HG03432 (cell line): ENCODE measurements at regions not wholly inside any gene's neighbourhood (a gene's known extent, or its start where the extent isn't known, plus 50 kb on each side); places are given as distances from the start of the nearest gene placed in this dataset.
"Not testable (repeated sequence)": the region's sequence is repeated elsewhere in the genome, so short reads cannot be mapped to it uniquely, and the experiment has no call there.

ENCODE experiments used
- ATAC-seq: cut with Tn5 transposase; IDR thresholded peaks from one replicate; pipeline ENCODE4 v1.9.1; 2021; ENCODE audit warnings: mild to moderate bottlenecking, moderate library complexity; ENCODE audit not compliant: unreplicated experiment

DNA sequence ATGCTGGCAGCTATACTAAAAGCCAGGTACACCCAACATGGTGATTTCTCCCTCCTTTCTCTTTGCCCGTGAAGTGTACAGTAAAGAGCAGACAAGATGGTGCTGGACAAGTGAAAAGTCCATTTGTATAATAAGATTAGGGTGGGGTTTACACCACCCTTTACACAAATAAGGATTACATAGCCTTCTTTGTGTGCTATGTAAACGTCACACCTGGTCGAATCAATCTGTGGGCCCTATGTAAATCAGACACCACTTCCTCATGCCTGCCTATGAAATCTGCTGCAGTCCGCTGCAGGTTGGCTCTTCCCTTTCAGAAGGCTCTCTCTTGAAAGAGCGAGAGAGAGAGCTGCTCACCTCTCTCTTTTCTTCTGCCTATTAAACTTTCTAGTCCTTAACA lies 1054.3 kb upstream of the SLC39A10 start:
- ATAC-seq: no peak

DNA sequence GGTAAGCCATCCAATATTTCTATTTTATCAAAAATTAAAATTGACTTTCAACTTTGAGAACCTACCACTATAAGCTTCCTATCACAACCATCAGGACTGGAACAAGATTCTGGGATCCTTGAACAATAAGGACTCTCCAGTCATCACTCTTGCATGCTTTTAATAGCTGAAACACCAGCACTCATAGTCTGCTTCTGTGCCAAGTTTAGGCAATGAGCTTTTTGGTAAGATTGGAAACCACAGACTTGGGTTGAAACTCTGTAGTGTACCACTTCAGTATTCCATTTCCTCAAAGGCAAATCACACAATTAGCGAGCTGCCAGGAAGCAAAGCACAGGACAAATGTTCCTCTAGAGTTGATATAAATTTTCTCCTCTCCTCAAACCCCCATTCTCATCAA lies 1065.8 kb upstream of the SLC39A10 start:
- ATAC-seq: no peak

DNA sequence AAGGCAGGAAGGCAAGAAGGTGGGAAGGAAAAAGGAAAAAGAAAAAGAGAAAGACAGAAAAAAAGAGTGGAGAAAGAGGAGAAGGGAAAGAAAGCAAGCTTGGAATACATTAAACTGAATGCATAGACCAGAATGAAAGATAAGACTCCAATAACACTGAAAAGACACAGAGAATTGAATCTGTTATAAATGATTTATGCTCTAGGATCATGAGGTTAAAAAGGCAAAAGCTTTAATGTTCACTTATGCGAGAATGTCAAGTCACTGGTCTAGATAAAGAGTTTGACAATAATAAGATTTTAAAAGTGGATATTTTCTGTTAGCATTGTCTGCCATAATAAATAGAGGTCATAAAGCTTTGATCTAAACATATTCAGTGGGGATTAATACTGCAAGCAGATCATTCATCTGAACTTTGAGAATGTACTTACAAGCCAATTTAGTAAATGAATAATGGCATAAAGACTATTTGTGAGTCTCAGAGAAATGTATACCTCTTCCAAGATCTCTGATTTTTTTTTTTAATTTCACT lies 1069.2 kb upstream of the SLC39A10 start:
- ATAC-seq: no peak

DNA sequence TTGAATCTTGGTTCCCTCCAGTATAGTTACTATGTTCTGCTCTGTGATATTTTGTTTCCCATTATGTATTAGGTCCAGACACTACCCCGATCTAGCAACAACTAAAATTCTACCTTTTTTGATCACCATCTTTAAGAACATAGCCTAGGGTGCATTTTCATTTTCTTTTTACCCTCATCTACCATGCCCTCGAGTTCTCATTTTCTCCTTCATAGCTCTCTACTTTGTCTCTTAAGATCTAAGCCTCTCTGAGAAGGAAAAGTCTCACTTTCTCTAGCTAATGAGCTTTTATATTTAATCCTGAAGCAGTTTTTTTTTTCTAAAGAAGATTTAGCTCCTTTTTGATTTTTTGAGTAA lies 1089.4 kb upstream of the SLC39A10 start:
- peak; percentile 77 for ATAC-seq

DNA sequence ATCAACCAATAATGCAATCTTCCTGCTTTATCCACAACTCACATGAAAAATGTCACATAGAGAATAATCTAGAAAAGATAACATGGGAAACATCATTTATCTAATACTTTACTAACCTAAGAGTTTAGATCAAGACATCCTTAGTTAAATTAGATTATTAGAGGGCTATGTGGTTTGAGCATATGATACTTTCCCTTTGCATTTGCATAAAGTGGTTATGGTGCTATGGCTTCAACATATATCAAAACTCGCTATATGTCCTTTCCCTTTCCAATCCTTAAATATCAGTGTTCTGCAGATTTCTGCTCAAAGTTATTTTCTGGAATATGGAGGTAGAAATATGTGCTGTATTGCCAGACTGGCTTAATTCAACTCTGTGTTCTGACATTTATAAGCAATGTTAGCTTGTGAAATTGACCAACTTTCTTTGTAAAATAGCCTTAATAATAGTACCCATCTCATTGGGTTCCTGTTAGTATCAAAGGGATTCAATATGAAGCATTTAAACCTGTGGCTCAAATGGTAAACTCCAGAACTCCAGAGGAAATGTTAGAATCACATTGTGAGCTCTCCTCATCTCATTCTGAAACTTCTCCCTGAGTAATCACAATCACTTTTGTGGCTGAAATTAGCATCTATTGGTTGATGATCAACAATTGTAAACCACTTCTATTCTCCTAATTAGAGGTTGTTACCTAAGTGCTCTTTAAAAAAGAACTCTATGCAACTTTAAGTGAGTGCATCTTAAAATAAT lies 1089.9 kb upstream of the SLC39A10 start:
- peak; percentile 89 for ATAC-seq

DNA sequence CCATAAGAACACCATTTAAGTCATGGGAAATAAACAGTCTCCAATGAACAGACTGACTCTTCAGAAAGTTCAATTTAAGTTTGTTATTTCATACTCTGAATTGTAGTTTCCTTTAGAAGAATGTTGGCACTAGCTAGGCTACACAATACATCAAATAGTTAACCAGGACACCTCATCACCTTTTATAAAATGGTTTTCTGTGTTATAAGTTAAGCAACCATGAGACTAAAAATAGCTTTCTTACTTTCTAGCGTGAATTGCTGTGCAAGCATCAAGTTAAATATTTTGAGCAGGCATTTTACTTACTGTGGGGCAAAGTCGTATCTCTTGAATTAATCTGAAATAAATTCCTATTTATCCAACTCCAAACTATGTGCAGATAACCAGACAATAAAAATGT lies 1092.6 kb upstream of the SLC39A10 start:
- no peak for ATAC-seq

DNA sequence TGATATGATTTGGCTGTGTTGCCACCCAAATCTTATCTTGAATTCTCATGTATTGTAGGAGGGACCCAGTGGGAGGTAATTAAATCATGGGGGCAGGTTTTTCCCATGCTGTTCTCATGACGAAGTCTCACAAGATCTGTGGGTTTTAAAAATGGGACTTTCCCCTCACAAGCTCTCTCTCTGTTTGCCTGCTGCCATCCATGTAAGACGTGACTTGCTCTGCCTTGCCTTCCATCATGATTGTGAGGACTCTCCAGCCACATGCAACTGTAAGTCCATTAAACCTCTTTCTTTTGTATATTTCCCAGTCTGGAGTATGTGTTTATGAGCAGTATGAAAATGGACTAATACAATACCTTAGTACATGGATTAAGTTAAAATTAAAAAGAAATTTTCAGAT lies 1094.7 kb upstream of the SLC39A10 start:
- ATAC-seq: no peak

DNA sequence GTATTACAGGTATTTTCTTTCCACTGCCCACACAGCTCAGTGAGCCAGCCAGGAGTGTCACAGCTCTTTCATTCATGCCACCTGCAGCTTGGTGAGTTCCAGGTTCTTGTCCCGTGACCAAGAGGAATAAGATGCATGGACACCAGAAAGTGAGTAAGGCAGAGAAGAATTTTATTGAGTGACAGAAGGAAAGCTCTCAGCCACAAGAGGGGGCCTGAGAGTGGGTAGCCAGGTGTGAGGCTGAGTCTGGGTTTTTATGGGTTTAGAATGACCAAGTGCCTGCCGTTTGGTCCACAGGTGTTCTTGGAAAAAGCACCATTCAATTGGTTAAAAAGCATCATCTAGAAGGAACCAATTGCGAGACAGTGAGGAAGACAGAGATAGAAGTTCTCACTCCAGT lies 1097.1 kb upstream of the SLC39A10 start:
- no peak for ATAC-seq

DNA sequence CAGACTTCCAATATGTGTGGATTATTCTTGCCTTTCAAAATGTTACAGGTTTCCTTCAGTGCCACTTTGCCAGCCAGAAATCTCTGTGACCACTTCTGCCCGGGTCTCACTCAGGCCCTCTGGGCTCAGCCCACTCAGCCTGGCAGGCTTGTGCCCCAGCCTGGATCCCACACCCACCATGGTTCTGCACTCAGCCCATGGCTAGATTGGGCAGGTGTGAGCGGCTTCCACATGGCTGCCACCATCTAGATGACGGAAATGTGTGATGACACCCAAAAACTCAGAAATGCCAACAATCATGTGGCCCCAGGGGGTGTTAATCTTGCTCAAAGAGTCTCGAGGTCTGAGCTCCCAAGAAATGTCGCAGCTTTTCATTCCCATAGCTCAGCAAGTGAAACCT lies 1097.5 kb upstream of the SLC39A10 start:
- ATAC-seq: no peak

DNA sequence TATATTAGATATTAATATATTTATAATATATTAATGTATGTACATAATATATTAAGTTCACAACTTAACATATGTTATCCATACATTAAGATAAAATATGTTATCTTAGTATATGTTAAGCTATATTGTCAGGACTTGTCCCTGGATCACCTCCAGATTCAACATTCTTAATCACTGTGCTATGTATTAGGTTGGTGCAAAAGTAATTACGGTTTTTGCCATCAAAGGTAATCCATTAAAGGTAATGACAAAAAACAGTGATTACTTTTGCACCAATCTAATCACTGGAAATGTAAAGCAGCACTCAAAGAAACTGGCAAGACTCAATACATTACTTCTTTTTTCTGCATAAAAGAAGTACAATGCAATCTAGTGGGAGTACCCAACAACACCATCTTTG lies 1099.0 kb upstream of the SLC39A10 start:
- ATAC-seq: no peak

DNA sequence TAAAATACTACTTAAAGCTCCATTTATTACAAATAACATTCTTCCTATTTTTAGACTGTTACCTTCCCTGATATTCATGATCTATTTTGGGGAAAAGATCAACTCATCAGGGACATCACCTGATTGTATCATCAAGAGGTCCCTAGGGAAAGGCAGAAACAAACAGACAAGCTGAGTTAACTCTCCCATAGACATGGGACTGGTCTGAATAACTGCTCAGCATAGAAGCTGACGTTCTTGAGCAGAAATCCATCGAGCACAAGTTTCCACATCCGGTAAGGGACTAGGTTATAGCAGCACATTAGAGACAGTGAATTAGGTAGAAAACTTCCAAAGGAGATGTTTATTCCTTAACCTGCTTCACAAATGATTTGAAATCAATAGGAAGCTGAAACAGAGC lies 1100.4 kb upstream of the SLC39A10 start:
- peak; percentile 53 for ATAC-seq

DNA sequence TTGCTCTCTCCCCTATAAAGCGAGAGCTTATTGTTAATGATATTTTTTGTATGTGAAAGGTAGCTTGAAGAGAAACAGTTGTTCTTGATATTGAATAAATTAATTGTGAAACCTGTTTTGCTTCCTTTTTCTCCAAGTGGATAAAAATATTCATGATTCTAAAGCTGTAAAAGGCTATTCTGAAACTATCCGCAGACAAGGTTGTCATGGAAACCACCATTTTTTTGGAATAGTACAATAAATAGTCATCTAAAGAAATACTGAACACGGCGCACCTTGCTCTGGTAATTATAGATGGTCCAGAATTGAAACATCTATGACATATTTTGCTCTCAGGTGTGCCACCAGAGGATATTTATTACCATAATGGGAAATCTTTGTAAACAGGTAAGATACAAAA lies 1103.0 kb upstream of the SLC39A10 start:
- ATAC-seq: no peak

DNA sequence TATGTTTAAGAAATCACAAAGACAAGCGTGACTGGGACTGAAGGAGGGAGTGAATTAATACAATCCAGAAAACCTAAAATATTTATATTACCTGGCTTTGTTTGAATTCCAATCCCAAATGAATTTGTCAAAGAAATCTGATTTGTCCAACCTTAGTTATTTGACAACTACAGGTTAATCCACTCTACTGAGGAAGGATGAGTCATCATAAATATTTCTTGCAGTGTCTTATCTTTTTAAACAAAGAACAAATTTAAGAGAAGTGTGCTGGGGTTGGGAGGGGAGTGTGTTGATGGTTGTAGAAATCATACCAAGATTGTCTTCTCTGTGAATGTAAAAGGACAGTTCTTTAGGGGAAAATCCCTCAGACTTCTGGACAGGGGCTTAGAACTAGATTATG lies 1106.3 kb upstream of the SLC39A10 start:
- no peak for ATAC-seq

DNA sequence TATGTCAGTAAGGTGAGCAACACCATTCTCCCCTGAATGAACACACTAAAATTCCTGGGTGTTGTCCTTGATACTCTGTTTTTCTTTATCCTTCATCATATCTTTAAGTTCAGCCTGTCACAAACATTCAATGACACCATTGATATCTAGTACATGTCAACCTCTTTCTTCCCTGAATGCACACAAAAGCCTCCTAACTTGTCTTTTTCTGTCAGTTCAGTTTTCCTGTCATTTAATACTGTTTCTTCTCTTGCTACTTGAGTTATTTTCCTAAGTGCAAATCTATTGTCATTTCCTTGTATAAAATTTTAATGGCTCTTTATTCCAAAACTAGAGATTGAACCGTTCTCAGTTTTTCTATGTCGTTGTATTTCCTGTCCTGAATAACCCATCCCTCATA lies 1107.6 kb upstream of the SLC39A10 start:
- no peak for ATAC-seq

DNA sequence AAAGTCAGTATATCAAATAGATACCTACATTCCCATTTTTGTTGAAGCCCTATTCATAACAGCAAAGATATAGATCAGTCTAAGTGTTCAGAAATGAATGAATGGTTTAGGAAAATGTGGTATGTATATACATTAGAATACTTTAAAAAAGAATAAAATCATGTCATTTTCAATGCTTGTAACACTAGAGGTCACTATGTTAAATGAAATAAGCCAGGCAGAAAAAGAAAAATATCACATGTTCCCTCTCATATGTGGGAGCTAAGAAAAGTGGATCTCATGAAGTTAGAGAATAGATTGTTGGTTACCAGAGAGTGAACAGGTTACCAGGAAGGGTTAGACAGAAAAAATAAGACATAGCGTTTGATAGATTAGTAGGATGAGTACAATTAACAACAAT lies 1111.0 kb upstream of the SLC39A10 start:
- ATAC-seq: peak; percentile 51

DNA sequence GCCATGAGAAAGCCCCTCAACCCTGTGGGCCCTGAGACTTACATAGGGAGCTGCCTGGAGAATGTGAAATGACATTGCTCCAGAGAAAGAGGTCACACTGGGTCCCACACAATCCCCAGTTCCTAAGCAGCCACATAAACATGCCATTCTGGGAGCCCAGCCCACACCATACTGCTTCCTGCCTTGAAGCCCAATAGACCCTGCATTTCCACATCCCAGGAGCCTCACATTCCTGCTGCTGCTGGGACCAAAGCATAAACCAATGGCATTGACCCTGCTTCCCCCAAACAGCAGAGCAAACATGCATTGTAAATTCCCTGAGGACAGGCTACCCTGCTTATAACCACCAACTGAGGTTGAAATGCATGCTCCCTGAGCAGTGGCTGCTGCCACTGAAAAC lies 1117.6 kb upstream of the SLC39A10 start:
- ATAC-seq: no peak

DNA sequence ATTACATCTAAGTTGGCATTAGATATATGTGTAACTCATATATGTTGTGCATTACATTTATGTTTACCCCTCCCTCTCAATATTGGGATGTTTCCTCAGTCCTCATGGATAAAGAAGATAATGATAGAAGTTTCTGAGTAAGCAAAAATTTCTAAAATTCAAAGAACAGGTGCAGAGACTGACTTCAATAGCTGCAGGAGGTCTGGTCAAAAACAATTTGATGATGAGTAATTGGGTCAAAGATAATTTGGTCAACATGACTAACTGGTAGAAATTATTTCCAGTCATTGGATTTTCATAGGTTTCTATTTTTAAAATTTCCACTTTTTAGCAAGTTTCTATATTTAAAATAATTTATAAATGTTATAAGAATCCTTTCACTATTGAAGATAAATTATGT lies 1130.9 kb upstream of the SLC39A10 start:
- no peak for ATAC-seq

DNA sequence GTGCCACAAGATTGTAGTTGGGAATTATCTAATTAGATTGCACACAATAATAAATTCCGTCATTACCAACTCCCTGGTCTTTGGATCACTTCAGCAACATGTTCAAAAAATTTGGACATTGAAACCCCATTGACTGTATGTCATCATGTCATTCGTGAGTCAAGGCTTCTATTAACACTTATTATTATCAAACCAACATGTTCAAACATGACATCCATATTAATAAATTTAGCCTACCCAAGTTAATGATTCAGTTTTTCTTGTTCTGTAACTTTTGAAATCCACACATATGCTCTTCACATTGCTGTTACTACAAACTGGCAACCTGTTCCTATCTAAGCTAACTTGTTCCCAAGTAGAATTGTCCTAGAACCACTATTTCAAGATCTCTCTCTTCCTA lies 1142.7 kb upstream of the SLC39A10 start:
- no peak for ATAC-seq

DNA sequence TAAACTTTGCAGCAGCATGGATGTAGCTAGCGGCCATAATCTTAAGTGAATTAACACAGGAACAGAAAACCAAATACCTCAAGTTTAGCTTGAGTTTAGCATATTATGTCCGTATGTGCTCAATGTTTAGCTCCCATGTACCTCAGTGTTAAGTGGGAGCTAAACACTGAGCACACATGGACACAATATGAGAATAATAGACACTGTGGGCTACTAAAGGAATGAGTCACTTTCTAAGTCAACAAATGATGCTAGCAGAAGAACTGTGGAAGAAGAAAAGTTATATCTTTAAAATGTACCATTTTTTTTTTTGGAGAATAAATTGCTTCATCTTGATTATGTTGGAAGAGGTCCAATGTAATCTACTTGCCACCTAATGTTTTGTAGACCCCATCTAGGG lies 1146.0 kb upstream of the SLC39A10 start:
- ATAC-seq: not testable (repeated sequence)

DNA sequence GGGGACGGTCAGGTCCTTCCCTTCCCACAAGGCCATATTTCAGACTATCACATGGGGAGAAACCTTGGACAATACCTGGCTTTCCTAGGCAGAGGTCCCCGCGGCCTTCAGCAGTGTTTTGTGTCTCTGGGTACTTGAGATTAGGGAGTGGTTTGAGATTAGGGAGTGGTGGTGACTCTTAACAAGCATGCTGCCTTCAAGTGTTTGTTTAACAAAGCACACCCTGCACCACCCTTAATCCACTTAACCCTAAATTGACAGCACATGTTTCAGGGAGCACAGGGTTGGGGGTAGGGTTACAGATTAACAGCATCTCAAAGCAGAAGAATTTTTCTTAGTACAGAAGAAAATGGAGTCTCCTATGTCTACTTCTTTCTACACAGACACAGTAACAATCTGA lies 1152.2 kb upstream of the SLC39A10 start:
- not testable (repeated sequence) for ATAC-seq

DNA sequence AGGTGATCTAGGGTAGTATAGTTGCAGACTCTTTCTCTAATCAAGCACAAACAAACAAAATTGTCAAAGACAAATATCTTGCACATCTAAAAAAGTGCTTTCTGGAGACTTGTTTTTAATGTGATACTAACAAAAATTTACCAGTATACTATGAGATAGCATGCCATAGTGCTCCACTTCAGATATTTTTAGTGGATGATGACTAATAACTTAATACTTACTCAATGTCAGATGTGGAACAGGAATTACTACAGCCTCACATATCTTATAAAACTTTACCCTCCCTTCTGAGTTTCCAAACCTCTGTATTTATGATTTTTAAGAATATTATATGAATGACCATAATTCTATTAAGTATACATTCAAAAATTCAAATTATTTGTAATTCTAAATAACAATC lies 1162.0 kb upstream of the SLC39A10 start:
- ATAC-seq: no peak

DNA sequence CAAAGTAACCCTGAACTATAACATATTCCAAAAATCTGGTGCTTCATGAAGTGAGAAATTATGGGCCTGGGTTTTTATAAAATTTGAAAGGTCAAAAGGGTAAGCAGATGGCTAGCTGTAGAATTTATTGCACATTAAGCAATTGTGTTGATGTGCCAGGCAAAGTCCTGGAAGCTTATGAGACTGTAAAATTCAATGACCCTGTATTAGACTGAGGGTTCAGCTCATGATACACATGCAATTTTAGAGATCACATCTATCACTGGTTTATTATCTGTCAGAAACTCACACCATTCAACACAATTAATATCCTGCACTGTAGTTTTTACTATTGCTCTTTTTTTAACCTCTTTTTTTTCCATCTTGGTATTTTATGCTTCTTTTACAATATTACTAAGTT lies 1162.6 kb upstream of the SLC39A10 start:
- ATAC-seq: no peak
